GM21619 (cell line): ENCODE measurements at regions not wholly inside any gene's neighbourhood (a gene's known extent, or its start where the extent isn't known, plus 50 kb on each side); places are given as distances from the start of the nearest gene placed in this dataset.

Experiments used
- ATAC-seq: cut with Tn5 transposase; IDR thresholded peaks from one replicate; pipeline ENCODE4 v1.9.1; 2021; ENCODE audit not compliant: unreplicated experiment

DNA sequence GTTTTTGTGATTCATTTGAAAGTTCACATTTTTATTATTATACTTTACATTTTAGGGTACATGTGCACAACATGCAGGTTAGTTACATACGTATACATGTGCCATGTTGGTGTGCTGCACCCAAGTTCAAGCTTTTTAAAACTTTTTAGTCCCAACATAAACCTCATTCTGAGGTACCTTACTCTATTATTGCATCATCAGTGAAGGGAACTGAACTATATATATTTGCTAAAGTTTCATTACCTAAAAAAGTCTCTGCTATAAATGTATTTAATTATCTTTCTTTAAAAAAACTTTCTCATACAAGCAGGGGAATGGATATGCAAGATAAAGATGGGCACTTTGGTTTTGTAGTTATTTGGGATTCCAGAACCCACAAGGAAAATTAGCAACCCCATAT is 931.4 kb upstream of the ADGRL2 start:
- ATAC-seq, result no peak

DNA sequence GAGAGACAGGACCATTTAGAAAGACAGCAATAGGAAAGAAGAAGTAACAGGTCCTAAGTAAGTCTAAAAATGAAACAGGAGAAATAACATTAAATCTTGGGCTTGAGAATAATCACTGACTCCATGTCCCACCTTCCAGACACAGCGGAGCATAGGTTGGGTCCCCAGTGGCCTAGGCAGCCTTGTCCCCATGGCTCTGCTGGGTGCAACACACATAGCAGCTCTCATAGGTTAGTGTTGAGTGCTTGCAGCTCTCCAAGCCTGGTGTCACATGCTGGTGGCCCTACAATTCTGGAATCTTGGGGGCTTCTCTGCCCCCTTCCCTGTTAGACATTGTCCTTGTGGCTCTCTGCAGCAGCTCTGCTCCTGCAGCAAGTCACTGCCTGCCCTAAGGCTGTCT is 952.8 kb upstream of the ADGRL2 start:
- ATAC-seq, result no peak

DNA sequence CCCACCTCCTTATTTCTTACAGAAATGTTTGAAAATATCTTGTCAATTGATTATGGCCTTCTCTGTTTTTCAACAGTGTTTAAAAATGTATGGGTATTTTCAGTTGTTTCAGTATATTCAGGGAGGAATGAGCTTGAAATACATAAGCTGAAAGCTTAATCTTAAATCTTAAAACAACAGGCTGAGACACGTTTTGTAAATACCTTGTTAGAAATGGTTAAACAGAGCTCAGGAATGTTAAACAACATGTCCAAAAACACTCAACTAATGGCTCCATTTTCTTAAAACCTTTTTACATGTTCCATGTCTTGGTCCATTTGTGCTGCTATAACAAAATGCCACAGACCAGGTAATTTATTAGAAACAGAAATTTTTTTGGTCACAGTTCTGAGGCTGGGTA is 953.8 kb upstream of the ADGRL2 start:
- no peak for ATAC-seq

DNA sequence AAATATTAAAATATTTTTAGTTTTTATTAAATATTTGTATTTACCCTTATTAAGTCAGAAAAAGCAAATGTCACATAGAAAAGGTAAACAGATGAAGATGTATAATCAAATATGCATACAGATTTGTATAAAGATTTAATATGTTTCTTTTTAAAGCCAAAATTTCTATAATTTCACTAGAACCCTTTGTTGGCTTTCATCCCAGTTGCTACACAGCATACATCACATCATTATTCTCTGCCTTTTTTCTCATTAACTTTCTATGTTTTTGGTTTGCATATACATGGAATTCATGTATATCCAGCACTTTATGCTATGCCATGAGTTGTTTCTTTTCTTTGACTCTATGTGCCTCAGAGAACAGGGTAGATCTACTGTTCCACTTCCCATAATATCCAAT is 957.9 kb upstream of the ADGRL2 start:
- no peak for ATAC-seq

DNA sequence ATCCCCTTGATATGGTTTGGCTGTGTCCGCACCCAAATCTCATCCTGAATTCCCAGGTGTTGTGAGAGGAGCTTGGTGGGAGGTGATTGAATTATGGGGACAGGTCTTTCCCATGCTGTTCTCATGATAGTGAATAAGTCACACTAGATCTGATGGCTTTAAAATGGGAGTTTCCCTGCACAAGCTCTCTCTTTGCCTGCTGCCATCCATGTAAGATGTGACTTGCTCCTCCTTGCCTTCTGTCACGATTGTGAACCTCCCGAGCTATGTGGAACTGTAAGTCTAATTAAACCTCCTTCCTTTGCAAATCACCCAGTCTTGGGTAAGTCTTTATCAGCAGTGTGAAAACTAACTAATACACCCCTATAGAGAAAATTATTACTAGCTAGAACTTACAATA is 959.5 kb upstream of the ADGRL2 start:
- ATAC-seq, result no peak

DNA sequence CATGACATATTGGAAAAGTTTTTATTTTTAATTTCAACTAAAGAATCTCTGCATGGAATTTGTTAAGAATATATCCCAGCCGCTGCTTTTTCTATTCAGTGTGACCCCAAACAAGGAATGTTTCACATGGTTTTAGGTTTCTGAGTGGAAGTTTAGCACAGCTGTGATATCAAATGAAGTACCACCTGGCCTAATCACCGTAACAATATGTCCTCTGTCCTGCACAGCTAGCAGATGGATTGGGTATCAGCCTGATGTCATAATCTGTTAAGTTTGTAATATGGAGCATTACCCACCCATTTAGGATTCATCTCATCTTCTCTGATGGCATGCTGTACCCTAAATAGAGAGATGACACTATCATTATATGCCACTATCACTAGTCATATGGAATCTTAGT is 963.7 kb upstream of the ADGRL2 start:
- no peak for ATAC-seq

DNA sequence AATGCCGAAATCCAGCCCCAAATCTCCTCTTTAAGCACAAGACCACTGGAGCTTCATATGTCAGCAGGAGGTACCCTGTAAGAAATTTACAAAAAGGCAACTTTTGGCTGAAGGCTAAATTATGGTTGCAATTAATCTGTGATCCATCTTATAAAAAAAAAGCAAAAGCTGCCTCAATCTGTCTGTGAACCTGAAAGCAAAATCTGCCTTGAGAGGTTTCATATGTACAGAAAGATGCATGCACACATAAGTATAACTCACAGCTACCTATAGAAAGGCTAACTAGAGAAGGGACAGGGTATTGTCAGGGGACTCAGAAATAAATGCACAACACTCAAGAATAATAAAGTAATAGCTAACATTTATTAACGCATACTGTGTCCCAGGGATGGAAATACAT is 964.2 kb upstream of the ADGRL2 start:
- ATAC-seq, result no peak

DNA sequence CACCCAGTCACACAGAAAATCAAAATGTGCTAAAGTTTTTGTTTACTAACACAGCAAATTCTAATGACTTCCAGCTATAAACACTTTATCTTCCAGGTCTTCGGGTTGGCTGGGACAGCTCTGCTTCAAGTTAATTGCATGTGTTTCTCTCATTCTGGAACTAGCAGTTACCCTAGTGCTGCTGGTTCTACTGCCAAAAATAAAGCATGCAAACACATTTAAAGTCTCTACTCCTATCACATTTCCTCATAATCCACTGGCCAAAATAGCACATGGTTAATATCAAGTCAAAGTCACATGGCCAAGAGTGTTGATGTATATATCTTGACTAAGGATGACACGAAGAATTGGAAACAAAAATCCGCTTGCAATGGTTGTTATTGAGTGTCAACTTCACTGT is 973.1 kb upstream of the ADGRL2 start:
- no peak for ATAC-seq

DNA sequence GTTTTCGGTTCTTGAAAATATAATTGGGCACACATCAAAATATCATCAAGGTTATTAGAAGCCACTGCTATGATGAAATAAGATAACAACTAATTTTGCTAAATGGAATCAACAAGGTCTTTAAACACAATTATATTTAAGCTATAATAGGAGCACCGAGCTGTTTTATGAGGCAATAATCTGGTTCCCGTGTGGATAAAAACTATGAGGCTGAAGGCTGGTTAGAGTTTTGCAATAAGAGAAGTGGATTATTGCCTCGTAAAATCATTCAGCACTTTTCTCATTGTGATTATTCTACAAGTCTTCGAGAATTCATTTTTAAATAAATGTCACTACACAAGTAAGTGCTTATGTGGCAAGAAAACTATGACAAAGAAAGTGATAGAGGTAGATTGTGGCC is 975.7 kb upstream of the ADGRL2 start:
- ATAC-seq, result no peak

DNA sequence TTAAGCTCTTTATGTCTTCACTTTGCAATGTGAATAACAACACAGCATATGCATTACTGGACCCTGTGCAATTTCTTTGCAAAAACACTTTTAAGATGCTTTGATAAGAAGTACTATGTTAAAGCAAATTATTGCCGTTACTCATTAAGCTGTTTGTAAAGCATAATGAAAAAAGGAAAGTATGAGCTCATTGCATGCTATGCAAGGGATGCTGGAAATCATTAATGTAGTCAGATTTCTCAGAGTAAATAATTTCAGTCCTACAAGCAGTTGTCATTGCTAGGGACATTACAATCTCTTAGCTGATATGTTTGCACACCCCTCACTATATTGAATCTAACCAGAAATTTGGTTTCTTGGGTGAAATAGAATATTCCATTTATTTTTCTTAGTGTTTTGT is 982.5 kb upstream of the ADGRL2 start:
- ATAC-seq, result no peak

DNA sequence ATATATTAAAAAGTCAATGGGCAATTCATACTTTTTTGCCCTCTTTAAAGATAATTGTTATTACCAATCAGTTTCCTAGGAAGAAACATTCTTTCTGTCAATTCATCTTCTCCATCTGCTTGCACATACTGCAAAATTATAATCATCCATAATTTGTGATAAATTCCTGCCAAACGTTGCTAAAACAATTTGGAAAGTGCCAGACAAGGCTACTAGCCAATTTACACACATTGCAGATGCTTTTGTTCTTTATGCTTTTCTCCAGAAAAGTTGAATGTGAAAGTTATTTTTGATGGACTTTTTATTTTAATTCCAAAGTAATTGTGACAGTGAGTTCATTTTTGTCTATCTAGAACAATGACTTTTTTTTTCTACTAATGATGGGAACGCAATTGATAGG is 992.8 kb upstream of the ADGRL2 start:
- no peak for ATAC-seq

DNA sequence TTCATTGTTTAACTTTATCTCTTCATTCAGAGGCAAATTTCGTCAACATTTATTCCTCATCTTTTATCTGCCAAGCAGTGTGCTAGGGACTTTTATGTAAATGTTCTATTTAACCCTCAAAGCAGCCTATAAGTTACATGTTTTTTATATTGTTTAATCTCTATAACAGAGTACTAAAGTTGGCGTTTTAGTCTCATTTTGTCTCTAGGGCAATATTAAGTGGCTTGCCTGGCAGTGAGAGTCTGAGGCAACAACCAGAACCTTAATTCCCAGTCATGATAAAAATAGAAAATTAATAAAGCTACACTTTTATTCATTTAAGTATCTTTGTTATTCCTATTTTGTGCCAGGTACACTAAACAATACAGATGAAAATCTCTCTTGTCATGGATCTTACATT is 994.3 kb upstream of the ADGRL2 start:
- ATAC-seq, result no peak

DNA sequence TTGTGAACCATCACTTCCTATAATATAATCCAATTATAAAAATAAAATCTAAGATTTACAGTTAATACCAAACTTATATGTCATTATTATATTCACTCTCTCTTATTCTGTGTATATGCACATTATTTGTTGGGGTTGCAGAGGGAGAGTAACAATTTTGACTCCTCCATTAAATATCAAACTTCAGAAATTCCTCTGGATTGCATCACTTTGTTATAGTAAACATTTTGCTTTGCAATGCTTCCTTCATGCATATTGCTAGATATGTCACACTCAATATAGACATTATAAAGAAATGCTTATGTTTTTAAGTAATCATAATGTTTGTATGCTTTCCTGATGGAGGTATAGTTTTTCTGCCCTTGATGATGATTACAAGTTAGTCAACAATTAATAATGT is 999.0 kb upstream of the ADGRL2 start:
- ATAC-seq, result no peak

DNA sequence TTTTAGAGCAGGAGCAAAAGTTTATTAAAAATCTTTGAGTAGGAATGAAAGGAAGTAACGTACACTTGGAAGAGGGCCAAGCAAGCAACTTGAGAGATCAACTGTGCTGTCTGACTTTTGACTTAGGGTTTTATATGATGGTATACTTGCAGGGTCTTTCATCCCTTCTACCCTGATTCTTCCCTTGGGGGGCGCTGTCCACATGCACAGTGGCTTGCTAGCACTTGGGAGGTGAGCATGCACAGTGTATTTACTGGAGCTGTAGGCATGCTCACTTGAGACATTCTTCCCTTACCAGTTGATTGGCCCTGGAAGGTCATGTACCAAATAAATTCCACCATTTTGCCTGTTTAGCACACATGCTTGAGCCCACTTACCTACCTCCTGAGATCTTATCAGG is 1001.3 kb upstream of the ADGRL2 start:
- ATAC-seq, result no peak

DNA sequence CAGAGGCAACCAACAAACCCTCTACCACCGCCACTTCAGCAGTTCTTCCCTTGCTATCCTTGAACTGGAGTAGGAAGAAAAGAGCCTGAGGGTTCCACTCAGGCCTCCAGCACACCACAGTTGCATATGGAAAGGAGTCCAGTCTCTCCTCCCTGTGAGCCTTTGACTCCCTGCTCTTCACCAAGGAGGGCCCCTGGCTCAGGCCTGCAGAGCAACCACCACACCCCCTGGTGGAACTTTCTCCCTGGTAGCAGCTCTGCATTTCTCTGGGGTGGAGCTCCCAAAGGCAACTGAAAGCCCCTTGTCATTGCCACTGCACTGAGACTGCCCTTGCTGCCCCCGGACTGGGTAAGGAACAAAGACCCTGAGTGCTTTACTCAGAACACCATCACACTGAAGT is 1021.5 kb upstream of the ADGRL2 start:
- ATAC-seq, result no peak

DNA sequence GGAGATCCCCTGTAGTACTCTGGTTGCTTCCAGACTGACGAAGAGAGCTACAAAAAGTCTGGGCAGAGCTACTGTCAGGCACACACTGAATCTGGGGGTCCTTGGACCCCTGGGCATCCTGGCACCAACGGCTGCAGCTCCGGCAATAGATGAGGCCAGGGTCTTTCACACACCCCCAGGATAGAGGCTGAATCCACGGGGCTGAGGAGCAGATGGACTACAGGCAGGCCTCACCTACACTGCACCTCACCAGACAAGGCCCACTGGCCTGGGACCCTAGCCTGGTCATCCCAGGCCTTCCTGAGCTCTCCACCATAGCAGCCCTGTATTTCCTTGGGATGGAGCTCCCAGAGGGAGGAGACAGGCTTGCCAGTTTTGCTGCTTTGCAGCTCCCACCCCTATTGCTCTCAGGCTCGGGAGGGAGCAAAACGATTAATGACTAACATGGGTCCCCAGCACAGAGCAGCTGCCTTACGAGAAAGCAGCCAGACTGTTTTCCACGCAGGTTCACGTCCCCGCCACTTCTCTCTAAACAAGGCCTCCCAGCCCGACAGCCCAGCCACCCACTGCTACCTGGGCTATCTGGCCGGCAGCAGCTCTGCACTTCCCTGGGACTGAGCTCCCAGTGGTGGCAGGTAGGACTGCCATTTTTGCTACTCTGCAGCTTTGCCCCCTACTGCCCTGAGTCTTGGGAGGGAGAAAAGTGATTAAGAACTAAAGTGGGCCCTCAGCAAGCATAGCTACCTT is 1022.5 kb upstream of the ADGRL2 start:
- ATAC-seq, result no peak

DNA sequence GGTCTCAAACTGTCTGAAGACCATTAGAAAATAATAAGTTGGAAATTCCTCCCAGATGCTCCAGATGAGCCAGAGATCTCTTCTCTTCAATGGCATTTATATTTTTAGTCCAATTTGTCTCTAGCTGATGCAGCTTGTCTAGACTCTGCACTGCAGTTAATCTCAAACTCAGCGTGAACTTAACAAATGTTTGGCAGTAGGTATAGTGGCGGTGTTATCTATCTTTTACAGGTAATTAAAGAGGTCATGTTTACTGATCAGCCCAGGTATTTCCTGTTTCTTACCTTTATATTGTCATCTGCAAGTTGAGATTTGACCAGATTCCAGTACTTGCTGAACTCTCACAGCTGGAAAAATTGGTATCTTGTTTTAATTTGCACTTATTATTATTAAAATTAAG is 1024.5 kb upstream of the ADGRL2 start:
- no peak for ATAC-seq

DNA sequence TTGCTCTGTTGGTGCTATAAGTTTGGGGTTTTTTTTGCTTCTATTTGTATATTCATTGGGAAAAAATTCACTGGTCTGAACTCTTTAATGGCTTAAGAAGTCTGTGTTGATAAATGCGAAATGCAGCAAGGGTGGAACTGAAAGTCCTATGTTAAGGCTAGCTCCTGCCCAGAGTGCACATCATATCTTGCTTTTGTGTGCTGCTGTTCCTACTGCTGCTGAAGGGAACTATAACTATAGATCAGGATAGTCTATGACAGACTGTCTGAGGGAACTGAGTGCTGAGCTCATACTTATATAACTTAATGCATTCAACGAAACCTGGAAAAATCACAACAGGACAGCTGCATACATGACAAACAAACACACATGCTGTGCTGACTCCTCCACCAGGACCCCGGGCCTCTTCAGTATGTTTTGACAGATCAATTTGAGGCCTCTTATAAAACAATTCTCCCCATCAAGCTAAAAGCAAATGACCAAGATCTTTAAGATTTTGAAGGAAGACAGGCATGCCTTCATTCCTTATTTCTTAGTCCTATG is 1031.5 kb upstream of the ADGRL2 start:
- ATAC-seq, result no peak

DNA sequence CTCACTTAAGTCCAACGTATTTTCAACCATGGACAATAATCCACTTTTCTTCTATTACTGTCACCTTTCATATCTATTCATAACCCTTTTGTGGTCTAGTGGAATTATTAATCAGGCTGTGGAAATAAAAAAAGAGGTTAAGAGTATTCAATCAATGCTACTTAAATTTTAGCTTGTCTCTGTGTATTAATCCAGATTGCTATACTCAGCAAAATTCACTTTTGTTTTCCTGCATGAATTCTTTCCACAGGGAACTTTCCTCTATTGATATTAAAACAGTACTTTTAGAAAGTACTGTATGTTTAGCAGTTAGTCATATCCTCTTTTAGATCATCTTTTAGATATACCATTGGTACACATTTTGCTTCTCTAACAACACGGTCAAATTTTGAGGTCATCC is 1033.0 kb upstream of the ADGRL2 start:
- no peak for ATAC-seq

DNA sequence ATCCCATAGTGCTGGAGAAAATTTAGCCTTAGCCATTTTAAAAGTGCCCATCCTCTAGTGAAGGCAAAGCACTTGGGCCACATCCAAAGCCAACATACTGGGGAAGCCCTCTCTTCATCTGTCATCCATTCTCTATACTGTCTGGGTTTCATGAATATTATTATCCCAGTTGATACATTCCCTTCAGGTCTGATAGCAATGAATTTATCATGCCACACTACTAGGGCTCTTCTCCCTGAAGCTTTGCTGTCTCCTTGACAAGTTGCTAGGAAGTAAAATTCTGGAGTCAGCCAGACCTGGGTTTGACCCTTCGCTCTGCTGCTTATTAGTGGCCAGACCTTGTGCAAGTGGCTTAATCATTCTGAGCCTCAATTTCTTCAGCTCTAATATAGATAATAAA is 1041.4 kb upstream of the ADGRL2 start:
- ATAC-seq, result no peak

DNA sequence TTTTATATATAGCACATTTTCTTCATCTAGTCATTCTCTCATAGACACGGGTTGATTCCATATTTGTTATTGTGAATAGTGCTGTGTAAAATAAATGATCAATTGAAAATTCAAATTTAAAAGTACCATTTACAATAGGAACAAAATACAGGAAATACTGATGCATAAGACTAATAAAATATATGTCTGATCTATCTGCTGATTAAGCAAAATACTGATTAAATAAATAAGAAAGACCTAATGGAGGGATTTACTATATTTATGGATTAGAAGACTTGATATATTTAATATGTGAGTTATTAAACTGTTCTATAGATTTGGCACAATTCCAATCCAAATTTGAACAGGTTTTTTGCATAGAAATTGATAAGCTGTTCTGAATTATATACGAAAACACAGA is 1044.8 kb upstream of the ADGRL2 start:
- ATAC-seq, result no peak

DNA sequence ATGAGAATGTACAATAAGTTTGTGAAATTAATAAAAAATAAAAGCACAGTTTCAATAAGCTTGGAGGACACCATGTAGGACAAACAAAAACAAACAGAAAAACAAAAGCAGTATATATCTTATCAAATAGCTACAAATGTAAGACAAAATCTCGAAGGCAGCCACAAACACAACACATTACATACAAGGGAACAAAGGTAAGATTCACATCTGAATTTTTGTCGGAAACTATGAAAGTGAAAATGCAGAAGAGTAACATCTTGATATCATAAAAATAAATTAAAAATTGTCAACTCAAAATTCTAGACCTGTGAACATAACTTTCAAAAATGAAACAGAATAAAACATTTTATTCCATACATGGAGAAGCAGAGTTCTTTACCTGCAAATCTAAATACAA is 1049.5 kb upstream of the ADGRL2 start:
- ATAC-seq, result no peak

DNA sequence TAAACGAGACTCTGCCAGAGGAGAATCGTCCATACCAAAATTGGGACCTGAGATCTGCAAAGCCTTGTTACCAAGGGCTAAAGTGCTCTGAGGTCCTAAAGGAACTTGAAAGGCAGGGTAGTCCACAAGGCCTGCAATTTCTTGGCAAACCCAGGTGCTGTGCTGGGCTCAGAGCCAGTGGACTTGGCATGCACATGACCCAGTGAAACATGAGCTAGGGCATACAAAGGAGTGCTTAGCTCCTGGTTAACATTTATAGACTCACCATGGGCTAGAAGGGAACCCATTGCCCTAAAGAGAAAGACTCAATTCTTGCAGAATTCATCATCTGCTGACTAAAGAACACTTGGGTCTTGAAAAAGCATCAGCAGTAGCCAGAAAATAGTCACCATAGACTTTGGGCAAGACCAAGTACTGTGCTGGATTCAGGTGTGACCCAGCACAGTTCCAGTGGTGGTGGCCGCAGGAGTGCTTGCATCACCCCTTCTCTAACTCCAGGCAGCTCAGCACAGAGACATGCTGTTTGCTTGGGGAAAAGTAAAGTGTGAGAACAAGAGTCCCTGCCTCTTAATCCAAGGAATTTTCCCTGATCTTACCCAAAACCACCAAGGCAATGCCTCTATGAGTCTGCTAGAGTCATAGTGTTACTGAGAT is 1069.4 kb upstream of the ADGRL2 start:
- no peak for ATAC-seq
